DND-41 (cell line): ENCODE measurements at regions not wholly inside any gene's neighbourhood (a gene's known extent, or its start where the extent isn't known, plus 50 kb on each side); places are given as distances from the start of the nearest gene placed in this dataset.

Source experiments
- CTCF ChIP-seq: IDR thresholded peaks from 2 replicates; pipeline ENCODE4 v1.5.1; 2012; ENCODE audit warnings: borderline replicate concordance, low read length, moderate library complexity, mild to moderate bottlenecking; ENCODE audit not compliant: poor library complexity, severe bottlenecking; ENCODE audit errors: extremely low read depth
- EZH2 ChIP-seq: IDR thresholded peaks from 3 replicates; pipeline ENCODE4 v1.6.1; 2012; ENCODE audit warnings: borderline replicate concordance, low read depth, mild to moderate bottlenecking, moderate library complexity, low read length, inconsistent platforms; ENCODE audit not compliant: severe bottlenecking

- TF ChIP-seq CTCF (no peak), EZH2 (no peak)
Measured at GRCh38 chr2:41527525-41528323, 520.1 kb upstream of the PKDCC start.
